Suprapubic skin (tissue), 4 donors: ENCODE measurements at regions not wholly inside any gene's neighbourhood (a gene's known extent, or its start where the extent isn't known, plus 50 kb on each side); places are given as distances from the start of the nearest gene placed in this dataset.

Source experiments
- DNase-seq, 2 donors: peaks; one replicate each; pipeline ENCODE4 v3.0.0-alpha.2; 2019; ENCODE audit warnings: low spot score in 2 of 2
- H3K27ac ChIP-seq: fragments of 200-600 bp; sonication (generic); one replicate; pipeline ENCODE4 v1.5.1; 2019
- H3K27me3 ChIP-seq: fragments of 200-600 bp; sonication (generic); one replicate; pipeline ENCODE4 v1.5.1; 2019
- H3K36me3 ChIP-seq: fragments of 200-600 bp; sonication (generic); one replicate; pipeline ENCODE4 v1.5.1; 2019
- H3K4me1 ChIP-seq: fragments of 200-600 bp; sonication (generic); one replicate; pipeline ENCODE4 v1.5.1; 2019
- H3K4me3 ChIP-seq: fragments of 200-600 bp; sonication (generic); one replicate; pipeline ENCODE4 v1.5.1; 2019; ENCODE audit warnings: mild to moderate bottlenecking
- H3K9me3 ChIP-seq: fragments of 200-600 bp; sonication (generic); one replicate; pipeline ENCODE4 v1.5.1; 2019
- CTCF ChIP-seq, 2 donors: fragments of 200-600 bp in 1 of 2; fragments of 450-650 bp in 1 of 2; sonication (generic) in 1 of 2; IDR thresholded peaks; one replicate each; pipeline ENCODE4 v1.5.1; 2016 to 2019; ENCODE audit warnings: antibody characterized with exemption in 2 of 2, mild to moderate bottlenecking in 1 of 2, moderate library complexity in 1 of 2
- EP300 ChIP-seq: sonication (generic); formaldehyde crosslinking; IDR thresholded peaks from one replicate; pipeline ENCODE4 v1.6.1; 2017; ENCODE audit warnings: antibody characterized with exemption
- POLR2A ChIP-seq, 2 donors: fragments of 450-650 bp; IDR thresholded peaks; one replicate each; pipeline ENCODE4 v1.6.1; 2017; ENCODE audit warnings: antibody characterized with exemption in 2 of 2, mild to moderate bottlenecking in 2 of 2, moderate library complexity in 2 of 2
- POLR2AphosphoS5 ChIP-seq, 3 donors: sonication (generic); formaldehyde crosslinking; IDR thresholded peaks; one replicate each; pipeline ENCODE4 v1.6.1; 2017; ENCODE audit warnings: antibody characterized with exemption in 3 of 3
- WGBS: methylation state at CpG from one replicate; pipeline ENCODE4 v1.1.5; 2018; 5-methylcytosine and 5-hydroxymethylcytosine counted together

- H3K9me3 ChIP-seq, result peaks cover 4% of the 10 kb centered on the region
- H3K27ac ChIP-seq, result no peak overlapping the region
- no peak for DNase-seq
- no peaks in the 10 kb centered on the region for H3K36me3 ChIP-seq
- no peak for TF ChIP-seq CTCF (IDR thresholded peaks at IDR 0.05)
- no peak for TF ChIP-seq EP300
- no peak for TF ChIP-seq POLR2A (IDR thresholded peaks at IDR 0.05)
- no peak for TF ChIP-seq POLR2AphosphoS5 (IDR thresholded peaks at IDR 0.05)
- H3K4me3 ChIP-seq, result no peak overlapping the region
- no peaks in the 10 kb centered on the region for H3K4me1 ChIP-seq
- no peaks in the 10 kb centered on the region for H3K27me3 ChIP-seq
Observed at GRCh38 chr5:152188251-152188650, 216.8 kb downstream of the NMUR2 start.

- Histone ChIP-seq H3K27ac (no peak overlapping the region), H3K27me3 (no peaks in the 10 kb centered on the region), H3K4me1 (no peaks in the 10 kb centered on the region), H3K9me3 (peaks cover 4% of the 10 kb centered on the region), H3K36me3 (no peaks in the 10 kb centered on the region), H3K4me3 (no peak overlapping the region)
- TF ChIP-seq CTCF (IDR thresholded peaks at IDR 0.05) (no peak), POLR2A (IDR thresholded peaks at IDR 0.05) (no peak), EP300 (no peak), POLR2AphosphoS5 (IDR thresholded peaks at IDR 0.05) (no peak)
- no peak for DNase-seq
Observed at GRCh38 chr5:152187668-152188067, 217.4 kb downstream of the NMUR2 start.

GRCh38 chr5:152185547-152186245 is 219.4 kb downstream of the NMUR2 start:
- TF ChIP-seq EP300, result no peak
- TF ChIP-seq CTCF (IDR thresholded peaks at IDR 0.05), result no peak
- WGBS, result 45% methylated on average over 9 of the region's 9 CpGs
- H3K4me3 ChIP-seq, result no peak overlapping the region
- peaks cover 4% of the 10 kb centered on the region for H3K9me3 ChIP-seq
- H3K4me1 ChIP-seq, result no peaks in the 10 kb centered on the region
- no peaks in the 10 kb centered on the region for H3K36me3 ChIP-seq
- no peaks in the 10 kb centered on the region for H3K27me3 ChIP-seq
- H3K27ac ChIP-seq, result no peak overlapping the region
- DNase-seq, result no peak

GRCh38 chr5:152184266-152184665 is 220.8 kb downstream of the NMUR2 start:
- 66% methylated on average over 2 of the region's 2 CpGs for WGBS
- Histone ChIP-seq H3K9me3 (peaks cover 4% of the 10 kb centered on the region), H3K27me3 (no peaks in the 10 kb centered on the region), H3K4me1 (no peaks in the 10 kb centered on the region), H3K27ac (no peak overlapping the region), H3K4me3 (no peak overlapping the region), H3K36me3 (no peaks in the 10 kb centered on the region)
- TF ChIP-seq CTCF (IDR thresholded peaks at IDR 0.05) (no peak), POLR2AphosphoS5 (IDR thresholded peaks at IDR 0.05) (no peak), POLR2A (IDR thresholded peaks at IDR 0.05) (no peak), EP300 (no peak)
- DNase-seq, result no peak

- Histone ChIP-seq H3K27me3 (no peaks in the 10 kb centered on the region), H3K4me3 (no peak overlapping the region), H3K4me1 (no peaks in the 10 kb centered on the region), H3K36me3 (no peaks in the 10 kb centered on the region), H3K27ac (no peak overlapping the region), H3K9me3 (no peaks in the 10 kb centered on the region)
- TF ChIP-seq EP300, result no peak
- TF ChIP-seq POLR2A (IDR thresholded peaks at IDR 0.05), result no peak
- no peak for TF ChIP-seq POLR2AphosphoS5 (IDR thresholded peaks at IDR 0.05)
- TF ChIP-seq CTCF (IDR thresholded peaks at IDR 0.05), result no peak
- 80% methylated on average over 3 of the region's 3 CpGs for WGBS
- no peak for DNase-seq
Observed at GRCh38 chr5:152181461-152181860, 223.6 kb downstream of the NMUR2 start.
